ENCODE measurements at regions not wholly inside any gene's neighbourhood (a gene's known extent, or its start where the extent isn't known, plus 50 kb on each side); places are given as distances from the start of the nearest gene placed in this dataset.

DNA sequence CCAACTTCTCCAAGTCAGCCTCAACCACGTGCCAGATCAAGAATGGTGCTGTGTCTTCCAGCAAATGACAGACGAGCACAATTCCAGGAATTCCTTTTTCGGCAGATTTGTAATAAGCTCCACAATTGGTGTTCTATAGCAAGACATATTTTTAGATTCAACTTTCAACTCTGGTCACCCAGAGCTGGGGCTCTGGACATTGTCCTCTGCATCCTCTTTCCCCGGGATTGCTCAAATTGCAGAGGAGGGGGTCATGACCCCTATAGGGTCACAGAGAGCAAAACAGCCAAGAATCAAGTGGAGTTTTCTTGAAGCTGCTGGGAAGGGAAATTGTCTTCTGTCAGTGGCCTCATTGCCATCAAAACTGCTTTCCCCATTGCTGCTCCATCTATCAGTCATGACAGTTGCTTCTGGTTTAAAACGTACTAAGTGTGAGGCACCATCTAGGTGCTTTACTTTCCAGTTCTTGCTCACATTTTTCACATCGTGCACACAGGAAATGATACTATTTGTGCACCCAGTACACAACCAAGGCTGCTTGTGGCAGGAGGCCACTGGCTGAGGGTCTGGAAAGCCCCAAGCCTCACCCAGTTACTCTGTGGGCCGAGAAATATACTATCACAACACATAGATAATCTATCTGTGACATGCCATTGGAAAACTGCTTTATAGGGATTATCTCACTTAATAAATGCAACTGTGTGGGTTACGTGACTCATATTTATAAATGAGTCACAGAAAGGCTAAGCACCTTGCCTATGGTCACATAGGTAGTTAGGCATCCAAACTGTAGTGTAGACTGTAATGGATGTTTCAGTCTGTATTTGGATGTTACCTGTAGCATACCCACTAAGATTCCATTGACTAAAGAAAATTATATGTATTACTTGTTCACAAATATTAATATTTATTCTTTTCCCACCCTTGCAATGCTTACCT is 91.7 kb upstream of the PHOX2B start:
- H3K4me3 Mint-ChIP-seq = no peak overlapping the region
- H3K4me1 Mint-ChIP-seq = no peaks in the 10 kb centered on the region
- H3K27ac Mint-ChIP-seq = no peak overlapping the region
- H3K27me3 Mint-ChIP-seq (ENCODE audit: low read depth in 3 of 3) = peaks cover 4 to 7% (median 4%) of the 10 kb centered on the region in 3 donors
- no peaks in the 10 kb centered on the region for H3K36me3 Mint-ChIP-seq
- no peak for DNase-seq
- H3K9me3 Mint-ChIP-seq = peaks cover 0 to 3% (median 2%) of the 10 kb centered on the region in 6 donors

GRCh38 chr4:41838590-41838989 is 90.1 kb upstream of the PHOX2B start:
- no peaks in the 10 kb centered on the region for H3K4me1 Mint-ChIP-seq
- no peak for DNase-seq
- H3K4me3 Mint-ChIP-seq = no peak overlapping the region
- H3K27ac Mint-ChIP-seq = no peak overlapping the region
- H3K36me3 Mint-ChIP-seq = no peaks in the 10 kb centered on the region
- H3K27me3 Mint-ChIP-seq (ENCODE audit: low read depth in 3 of 3) = peaks cover 0 to 7% (median 4%) of the 10 kb centered on the region in 3 donors
- H3K9me3 Mint-ChIP-seq = peaks cover 0 to 3% (median 0%) of the 10 kb centered on the region in 6 donors

GRCh38 chr4:41835321-41835995 is 86.9 kb upstream of the PHOX2B start:
- H3K36me3 Mint-ChIP-seq = no peaks in the 10 kb centered on the region
- peaks cover 0 to 5% (median under 1%) of the 10 kb centered on the region in 6 donors for H3K9me3 Mint-ChIP-seq
- no peak overlapping the region for H3K27ac Mint-ChIP-seq
- no peak overlapping the region for H3K4me3 Mint-ChIP-seq
- peaks cover 0 to 4% (median 2%) of the 10 kb centered on the region in 3 donors for H3K27me3 Mint-ChIP-seq (ENCODE audit: low read depth in 3 of 3)
- H3K4me1 Mint-ChIP-seq = no peaks in the 10 kb centered on the region
- DNase-seq = no peak

GRCh38 chr4:41832961-41833360 is 84.4 kb upstream of the PHOX2B start:
- Mint-ChIP-seq H3K9me3 (peaks cover 0 to 5% (median 4%) of the 10 kb centered on the region in 6 donors), H3K4me3 (no peak overlapping the region), H3K36me3 (no peaks in the 10 kb centered on the region), H3K4me1 (no peaks in the 10 kb centered on the region), H3K27me3 (ENCODE audit: low read depth in 3 of 3) (peaks cover 0 to 4% (median 2%) of the 10 kb centered on the region in 3 donors), H3K27ac (no peak overlapping the region)
- no peak for DNase-seq

GRCh38 chr4:41822325-41822724 is 73.8 kb upstream of the PHOX2B start:
- DNase-seq = no peak
- H3K4me3 Mint-ChIP-seq = no peak overlapping the region
- no peaks in the 10 kb centered on the region for H3K4me1 Mint-ChIP-seq
- H3K9me3 Mint-ChIP-seq = peaks cover 0 to 6% (median 0%) of the 10 kb centered on the region in 6 donors
- H3K27me3 Mint-ChIP-seq (ENCODE audit: low read depth in 3 of 3) = peaks cover 1 to 7% (median 3%) of the 10 kb centered on the region in 3 donors
- no peak overlapping the region for H3K27ac Mint-ChIP-seq
- H3K36me3 Mint-ChIP-seq = no peaks in the 10 kb centered on the region

- Mint-ChIP-seq H3K9me3 (peaks cover 0 to 6% (median 0%) of the 10 kb centered on the region in 6 donors), H3K27ac (no peak overlapping the region), H3K4me3 (no peak overlapping the region), H3K27me3 (ENCODE audit: low read depth in 3 of 3) (peaks cover 1 to 5% (median 3%) of the 10 kb centered on the region in 3 donors), H3K4me1 (no peaks in the 10 kb centered on the region), H3K36me3 (no peaks in the 10 kb centered on the region)
- no peak for DNase-seq
These were observed 71.9 kb upstream of the PHOX2B start for GRCh38 chr4:41820473-41820872.

DNA sequence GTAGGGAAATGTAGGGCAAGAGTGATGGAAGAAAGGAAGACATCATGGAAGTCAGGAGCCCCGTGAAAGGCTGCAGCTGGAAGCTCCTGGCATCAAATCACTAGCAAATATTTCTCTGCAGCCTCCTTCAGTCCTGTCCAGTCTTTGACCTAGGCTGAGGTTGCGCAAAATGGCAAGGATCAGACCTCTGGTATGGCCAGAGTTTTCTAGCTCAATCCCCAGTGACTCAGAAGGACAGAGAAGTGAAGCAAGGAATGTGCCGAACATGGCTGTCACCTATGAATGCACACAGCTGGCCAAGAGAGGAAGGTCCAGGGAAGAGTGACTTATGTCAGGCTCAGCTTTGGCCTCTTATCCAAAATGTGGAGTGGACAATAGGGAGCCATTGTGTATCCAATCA is 71.1 kb upstream of the PHOX2B start:
- Mint-ChIP-seq H3K27ac (no peak overlapping the region), H3K4me3 (no peak overlapping the region), H3K9me3 (peaks cover 0 to 4% (median 0%) of the 10 kb centered on the region in 6 donors), H3K27me3 (ENCODE audit: low read depth in 3 of 3) (peaks cover 3 to 7% (median 4%) of the 10 kb centered on the region in 3 donors), H3K4me1 (no peaks in the 10 kb centered on the region), H3K36me3 (no peaks in the 10 kb centered on the region)
- DNase-seq = no peak

DNA sequence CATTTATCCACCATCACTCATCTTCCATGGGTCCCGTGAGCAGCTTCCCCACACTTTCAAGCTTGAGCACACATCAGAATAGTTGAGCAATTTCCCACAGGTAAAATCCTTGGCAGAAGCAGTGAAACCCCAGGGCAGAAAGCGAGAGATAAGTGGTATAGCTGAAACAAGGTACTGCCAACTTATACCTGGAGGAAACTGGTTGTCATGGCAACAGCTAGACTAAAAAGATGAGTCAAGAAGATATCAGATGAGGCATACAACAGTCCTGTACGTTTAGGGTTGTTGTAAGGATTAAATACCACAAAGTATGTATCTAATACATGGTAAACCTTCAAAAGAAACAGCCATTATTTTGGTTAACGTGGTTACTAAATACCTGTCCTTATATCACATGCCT is 66.9 kb upstream of the PHOX2B start:
- H3K9me3 Mint-ChIP-seq = peaks cover 0 to 4% (median 0%) of the 10 kb centered on the region in 6 donors
- DNase-seq = no peak
- H3K4me1 Mint-ChIP-seq = no peaks in the 10 kb centered on the region
- peaks cover 3 to 7% (median 5%) of the 10 kb centered on the region in 3 donors for H3K27me3 Mint-ChIP-seq (ENCODE audit: low read depth in 3 of 3)
- no peak overlapping the region for H3K27ac Mint-ChIP-seq
- no peak overlapping the region for H3K4me3 Mint-ChIP-seq
- H3K36me3 Mint-ChIP-seq = no peaks in the 10 kb centered on the region

GRCh38 chr4:41814565-41814964 is 66.0 kb upstream of the PHOX2B start:
- no peaks in the 10 kb centered on the region for H3K36me3 Mint-ChIP-seq
- DNase-seq = no peak
- peaks cover 3 to 7% (median 5%) of the 10 kb centered on the region in 3 donors for H3K27me3 Mint-ChIP-seq (ENCODE audit: low read depth in 3 of 3)
- peaks cover 0 to 4% (median 0%) of the 10 kb centered on the region in 6 donors for H3K9me3 Mint-ChIP-seq
- H3K4me3 Mint-ChIP-seq = no peak overlapping the region
- no peaks in the 10 kb centered on the region for H3K4me1 Mint-ChIP-seq
- H3K27ac Mint-ChIP-seq = no peak overlapping the region

- no peak for DNase-seq
- Mint-ChIP-seq H3K9me3 (peaks cover 0 to under 1% (median 0%) of the 10 kb centered on the region in 6 donors), H3K27ac (no peak overlapping the region), H3K27me3 (ENCODE audit: low read depth in 3 of 3) (peaks cover 0 to 3% (median 0%) of the 10 kb centered on the region in 3 donors), H3K4me1 (no peaks in the 10 kb centered on the region), H3K4me3 (no peak overlapping the region), H3K36me3 (no peaks in the 10 kb centered on the region)
These were observed 58.3 kb upstream of the PHOX2B start for GRCh38 chr4:41806807-41807206.

DNA sequence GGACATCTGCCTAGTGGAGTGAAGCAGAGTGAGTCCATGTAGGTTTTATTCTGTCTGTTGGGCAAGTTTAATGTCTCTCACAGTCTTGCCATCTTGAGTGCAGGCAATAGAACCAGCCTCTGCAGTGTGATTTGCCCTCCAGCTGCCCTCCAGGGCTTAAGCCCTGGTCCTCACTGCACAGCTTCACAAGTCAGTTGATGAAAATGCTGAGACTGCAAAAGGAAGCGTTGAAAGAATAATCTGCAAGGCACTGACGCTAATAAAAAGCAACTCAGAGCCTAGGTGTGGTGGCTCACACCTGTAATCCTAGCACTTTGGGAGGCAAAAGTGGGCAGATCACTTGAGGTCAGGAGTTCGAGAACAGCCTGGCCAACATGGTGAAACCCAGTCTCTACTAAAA is 54.1 kb upstream of the PHOX2B start:
- peaks cover 0 to 2% (median 0%) of the 10 kb centered on the region in 6 donors for H3K9me3 Mint-ChIP-seq
- H3K4me1 Mint-ChIP-seq = no peaks in the 10 kb centered on the region
- no peak for DNase-seq
- peaks cover 0 to 2% (median 0%) of the 10 kb centered on the region in 3 donors for H3K27me3 Mint-ChIP-seq (ENCODE audit: low read depth in 3 of 3)
- no peaks in the 10 kb centered on the region for H3K36me3 Mint-ChIP-seq
- no peak overlapping the region for H3K4me3 Mint-ChIP-seq
- H3K27ac Mint-ChIP-seq = no peak overlapping the region

- no peaks in the 10 kb centered on the region for H3K4me1 Mint-ChIP-seq
- H3K4me3 Mint-ChIP-seq = no peak overlapping the region
- no peaks in the 10 kb centered on the region for H3K36me3 Mint-ChIP-seq
- peaks cover 0 to 2% (median 0%) of the 10 kb centered on the region in 3 donors for H3K27me3 Mint-ChIP-seq (ENCODE audit: low read depth in 3 of 3)
- H3K9me3 Mint-ChIP-seq = peaks cover 0 to 2% (median 0%) of the 10 kb centered on the region in 6 donors
- no peak for DNase-seq
- no peak overlapping the region for H3K27ac Mint-ChIP-seq
These were observed 50.6 kb upstream of the PHOX2B start for GRCh38 chr4:41799126-41799525.

All from immature natural killer cell (primary cell).